DMS53 (cell line): ENCODE measurements at regions not wholly inside any gene's neighbourhood (a gene's known extent, or its start where the extent isn't known, plus 50 kb on each side); places are given as distances from the start of the nearest gene placed in this dataset.

Experiments
- DNase-seq: peaks from one replicate; lab custom pipeline; 2025; lab: John Stamatoyannopoulos, UW

DNA sequence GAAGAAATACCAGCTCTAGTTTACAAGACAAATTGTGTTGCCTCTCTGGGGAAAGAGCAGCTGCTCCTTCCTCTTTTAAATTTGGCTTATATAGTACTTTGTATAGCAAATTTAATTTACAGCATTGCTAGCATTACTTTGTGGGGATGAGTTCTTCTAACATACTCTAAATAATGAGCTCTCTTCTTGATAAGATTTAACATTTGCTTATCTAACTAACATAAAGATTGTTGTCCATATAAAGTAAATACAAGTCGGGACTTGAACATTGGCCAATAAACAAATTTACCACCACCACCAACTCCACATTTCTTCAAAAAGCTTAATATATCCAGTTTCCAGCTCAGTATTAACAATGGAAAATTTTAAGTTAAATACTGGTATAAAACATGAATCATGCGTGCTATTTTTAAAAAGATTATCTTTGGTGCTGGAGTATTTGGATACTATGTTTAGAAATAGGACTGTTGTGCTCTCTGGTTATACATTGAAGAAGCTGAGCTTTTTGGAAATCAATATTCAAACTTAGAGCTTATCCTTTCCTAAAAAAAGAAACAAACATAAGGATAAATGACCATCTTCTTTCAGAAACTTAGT is 1146.9 kb upstream of the GJE1 start:
- DNase-seq, result no peak

DNA sequence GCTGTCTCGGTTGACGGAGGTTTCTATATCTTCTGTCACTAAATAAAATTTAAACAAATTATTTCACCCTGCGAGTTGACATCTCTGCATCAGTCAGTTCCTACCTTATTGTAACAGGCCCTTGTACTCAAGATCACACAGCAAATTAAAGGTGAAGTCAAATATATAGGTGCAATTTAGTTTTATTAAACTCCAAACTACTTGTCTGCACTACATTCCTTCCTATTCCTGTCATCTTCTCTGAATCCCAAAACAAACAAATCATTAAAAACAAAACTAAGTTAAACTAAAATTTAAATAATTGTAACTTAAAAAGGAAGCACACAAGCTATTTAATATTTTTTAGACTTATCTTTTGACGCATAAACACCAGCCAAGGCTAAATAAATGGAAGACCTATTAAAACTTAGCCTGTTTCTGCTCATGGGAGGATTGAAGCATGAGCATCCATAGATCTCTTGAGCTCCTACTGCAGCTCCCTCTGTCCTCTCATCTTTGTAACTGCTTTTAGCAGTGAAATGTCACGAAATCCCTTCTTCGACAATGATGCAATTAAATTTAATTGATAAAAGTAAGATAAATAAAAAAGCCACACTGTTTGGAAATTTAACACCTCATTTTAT is 1152.3 kb upstream of the GJE1 start:
- no peak for DNase-seq

DNA sequence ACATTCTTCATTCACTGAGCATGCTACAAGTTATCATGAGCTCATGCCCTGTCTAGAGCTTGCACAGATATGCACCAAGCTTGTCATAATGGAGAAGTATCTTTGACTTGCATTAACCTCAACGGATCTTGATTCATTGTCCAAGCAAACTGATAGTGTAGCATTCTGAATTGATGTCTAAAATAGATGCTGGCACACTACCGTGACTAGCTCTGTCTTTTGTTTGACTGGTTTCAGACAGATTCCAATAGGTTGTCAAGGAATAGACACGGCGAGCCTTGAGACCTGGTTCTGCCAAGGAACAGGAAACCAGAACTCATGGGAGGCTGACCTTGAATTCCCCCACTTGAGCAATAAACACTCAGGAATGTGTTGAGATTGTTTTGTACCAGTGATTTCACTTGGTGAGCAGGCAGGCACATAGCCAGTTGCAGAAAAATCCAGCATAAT is 1153.1 kb upstream of the GJE1 start:
- no peak for DNase-seq

DNA sequence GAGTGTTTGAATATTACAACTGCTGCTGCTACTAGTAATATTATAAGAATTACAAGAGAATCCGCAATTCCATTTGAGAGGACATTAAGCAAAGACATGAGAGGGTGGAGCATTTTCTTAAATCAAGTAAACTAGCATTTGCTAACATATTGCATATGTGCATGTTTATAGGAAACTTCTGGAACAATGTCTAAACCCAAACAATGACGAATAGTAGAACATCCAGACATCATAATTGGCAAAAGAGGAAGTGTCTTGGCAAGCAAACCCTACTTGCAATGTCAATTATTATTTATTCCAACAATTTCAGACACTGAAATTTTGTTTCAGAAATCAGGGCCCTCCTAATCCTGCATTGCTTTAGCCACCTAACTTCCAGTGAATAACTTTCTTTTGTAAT is 1155.3 kb upstream of the GJE1 start:
- no peak for DNase-seq

DNA sequence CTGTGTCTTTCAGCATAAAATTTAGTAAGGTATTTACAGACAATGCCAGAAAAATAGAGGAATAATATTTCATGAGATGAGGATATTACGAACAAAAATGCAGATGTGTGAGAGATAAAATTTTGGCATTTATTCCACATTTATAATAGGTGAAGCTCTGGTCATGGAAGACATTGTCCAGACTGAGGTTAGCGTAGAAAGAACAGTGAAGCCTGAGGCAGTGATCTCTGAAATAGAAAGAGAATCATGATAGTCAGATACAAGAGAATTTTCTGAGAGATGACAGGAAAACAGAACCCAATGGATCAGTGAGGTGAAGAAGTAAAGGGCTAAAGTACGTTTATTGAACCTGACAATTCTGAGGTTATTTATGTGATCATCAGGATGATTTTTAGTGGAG is 1155.9 kb upstream of the GJE1 start:
- DNase-seq, result no peak

DNA sequence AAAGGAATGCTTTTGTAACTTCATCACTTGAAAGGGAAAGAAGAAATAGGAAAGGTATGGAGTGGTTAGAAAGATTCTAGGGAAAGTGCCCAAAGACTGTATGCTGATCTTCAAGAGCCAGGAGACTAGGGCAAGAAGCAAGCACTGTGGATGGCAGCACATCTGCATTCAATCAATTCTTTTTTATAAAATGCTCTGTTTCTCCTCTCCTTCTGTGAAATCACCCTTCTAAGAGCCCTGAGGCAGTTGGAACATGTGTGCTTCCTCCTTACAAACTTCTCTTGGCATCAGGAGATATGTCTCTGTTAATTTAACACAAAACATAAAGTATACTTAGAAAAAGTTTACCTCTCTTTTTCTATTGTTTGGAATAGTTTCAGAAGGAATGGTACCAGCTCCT is 1162.2 kb upstream of the GJE1 start:
- DNase-seq, result no peak

DNA sequence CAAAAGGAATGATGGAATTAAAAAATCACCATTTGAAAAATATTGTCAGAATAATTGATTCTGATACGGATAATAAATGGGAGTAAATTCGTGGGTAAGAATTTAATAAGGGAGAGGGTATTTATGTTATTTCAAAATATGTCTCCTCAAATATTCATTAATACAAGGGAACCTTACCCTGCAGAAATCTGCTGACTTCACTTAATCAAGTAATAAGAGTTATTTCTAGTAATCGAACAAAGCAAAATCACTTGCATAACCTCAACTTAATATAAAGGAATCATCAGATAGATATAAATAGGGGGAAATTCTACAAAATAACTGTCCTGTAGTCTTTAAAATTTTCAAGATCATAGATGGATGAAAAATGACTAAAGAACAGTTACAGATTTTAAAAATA is 1164.7 kb upstream of the GJE1 start:
- no peak for DNase-seq

DNA sequence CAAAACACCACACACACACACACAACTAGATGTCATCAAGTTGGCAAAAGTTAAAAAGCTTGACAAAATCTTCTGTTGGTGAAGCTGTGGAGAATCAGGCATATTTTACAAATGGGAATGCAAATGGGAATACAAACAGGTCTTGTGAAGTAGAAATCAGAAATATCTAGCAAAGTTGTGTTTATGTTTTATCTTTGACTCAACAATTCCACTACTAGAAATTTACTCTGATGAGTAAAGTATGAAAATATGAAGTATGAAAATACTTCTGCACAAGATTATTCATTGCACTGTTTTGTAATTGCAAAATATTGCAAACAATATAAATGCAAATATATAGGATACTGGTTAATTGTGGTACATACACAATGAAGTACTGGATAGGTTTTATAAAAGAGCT is 1166.0 kb upstream of the GJE1 start:
- DNase-seq, result no peak

DNA sequence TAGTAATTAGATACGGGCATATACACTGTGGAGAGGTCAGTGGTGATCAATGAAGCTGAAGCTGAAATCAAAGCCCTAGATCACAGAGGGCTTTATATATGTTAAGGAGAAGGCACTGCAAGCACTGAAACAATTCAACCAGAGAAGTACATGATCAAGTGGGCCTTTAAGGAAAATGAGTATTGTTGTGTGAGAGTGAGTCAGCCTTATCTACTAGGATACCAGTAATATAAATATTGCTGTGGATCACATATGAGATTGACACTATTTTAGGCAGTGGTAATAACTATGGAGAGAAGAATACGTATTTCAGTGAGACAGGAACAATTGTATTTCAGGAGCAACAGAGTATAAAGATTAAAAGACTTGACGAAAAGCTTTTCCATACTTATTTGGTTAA is 1172.2 kb upstream of the GJE1 start:
- peak; percentile 33 for DNase-seq

DNA sequence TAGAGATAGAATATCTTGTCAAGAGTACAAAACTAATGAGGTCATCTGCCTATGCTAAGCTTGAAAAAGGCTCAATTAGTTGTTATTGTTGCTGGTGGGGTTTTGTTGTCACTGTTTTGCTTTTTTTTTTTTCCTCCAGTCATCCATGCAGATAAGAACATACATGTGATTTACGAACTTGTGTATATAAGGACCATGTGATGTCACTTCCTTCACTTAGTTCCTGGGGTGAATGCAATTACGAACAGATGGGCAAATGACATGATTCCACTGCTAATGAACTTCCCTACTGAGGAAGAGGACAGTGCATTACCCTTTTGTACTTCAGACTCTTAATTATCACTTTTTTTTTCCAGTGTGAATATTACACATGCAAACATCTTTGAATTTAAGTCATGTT is 1175.3 kb upstream of the GJE1 start:
- no peak for DNase-seq

DNA sequence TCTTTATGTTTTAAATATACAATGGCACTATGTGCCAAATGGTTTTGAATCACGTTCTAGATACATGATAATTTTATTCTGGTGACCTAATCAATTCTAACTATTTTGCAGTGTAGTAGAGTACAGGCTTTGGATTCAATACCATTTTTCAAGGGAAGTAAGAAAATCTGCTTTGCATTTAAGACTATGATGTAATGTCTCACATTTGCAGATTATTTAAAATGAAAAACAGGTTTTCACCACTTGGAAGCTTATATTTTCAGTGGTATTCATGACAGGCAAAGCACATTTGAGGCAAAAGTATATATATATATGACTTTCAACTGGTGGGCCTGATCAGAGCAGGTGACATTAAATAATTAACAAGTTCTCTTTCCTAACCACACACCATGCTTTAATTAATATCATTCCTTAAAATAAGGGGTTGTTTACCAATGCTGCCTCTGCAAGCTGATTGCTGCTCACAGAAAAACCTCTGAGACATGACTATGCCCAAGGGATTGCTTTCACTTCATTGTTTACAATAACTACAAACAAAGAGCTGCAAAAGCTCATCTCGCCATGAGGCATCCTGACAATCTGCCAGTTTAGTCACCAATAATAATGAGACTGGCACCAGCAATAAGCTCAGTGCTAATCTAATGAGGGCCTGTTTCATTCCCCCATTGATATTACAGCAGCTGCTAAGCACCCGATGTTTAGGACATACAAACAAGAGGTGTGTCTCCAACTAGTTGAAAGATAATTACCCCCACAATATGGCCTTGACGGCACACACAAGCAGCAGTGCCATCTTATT is 1176.0 kb upstream of the GJE1 start:
- peak; percentile 50 for DNase-seq

DNA sequence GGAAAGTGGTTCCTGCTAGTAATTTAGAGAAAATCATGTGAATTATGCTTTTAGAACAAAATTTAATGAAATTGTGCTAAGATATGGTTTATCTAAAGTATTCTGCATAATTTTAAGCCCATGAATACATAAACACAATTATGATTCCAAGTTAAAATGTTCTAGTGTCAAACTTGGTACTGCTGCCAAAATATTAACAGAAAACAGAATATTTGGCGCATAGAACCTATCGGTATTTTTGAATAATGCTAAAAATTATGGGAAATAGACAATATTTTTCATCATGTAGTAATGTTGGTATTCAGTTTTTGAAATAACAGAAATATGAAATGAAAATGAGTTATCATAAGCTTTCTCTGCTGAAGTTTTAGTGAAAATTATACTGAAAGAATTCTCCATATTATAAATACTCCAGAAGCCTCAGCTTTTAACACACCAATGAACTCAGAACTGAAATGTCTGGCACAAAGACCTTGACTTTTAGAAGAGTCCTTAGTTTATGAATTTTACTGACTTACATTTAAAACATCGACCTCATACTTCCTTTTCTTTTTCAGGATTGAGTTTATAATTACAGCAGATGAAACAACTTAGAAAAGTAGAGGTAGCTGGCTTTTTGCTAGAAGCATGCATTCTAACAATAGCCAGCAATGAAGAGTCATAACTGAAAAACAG is 1192.3 kb upstream of the GJE1 start:
- DNase-seq, result no peak

DNA sequence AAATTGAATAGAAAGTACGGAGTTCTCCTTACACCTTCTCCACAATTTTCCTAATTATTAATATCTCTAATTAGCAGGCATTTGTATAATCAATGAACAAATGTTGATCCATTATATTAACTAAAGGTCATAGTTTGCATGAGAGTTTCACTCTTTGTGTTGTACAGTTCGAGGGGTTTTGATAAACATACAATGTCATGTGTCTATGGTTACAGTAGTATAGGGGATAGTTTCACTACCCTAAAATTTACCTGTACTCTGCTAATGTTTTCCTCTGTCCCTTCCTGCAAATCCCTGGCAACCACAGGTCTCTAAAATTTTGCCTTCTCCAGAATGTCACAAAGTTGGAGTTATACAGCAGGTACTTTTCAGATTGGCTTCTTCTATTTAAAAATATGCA is 1199.8 kb upstream of the GJE1 start:
- no peak for DNase-seq

DNA sequence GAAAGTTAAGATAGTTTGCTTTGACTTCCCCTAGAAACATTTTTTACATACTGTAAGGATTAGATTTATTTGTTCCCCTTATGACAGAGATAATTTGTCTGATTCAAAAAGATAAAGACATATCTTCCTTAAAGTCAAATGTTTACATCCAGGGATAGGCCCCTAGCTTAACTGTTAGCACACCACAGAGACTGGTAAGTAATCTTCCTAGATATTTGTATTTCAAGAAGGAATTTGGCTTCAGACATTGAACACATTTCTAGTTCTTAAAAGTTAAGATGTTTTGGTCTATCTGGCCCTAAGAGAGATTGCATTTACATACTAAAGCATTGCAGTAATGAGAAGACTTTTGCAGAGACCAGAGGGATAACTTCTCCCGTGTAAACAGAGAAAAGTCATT is 1201.1 kb upstream of the GJE1 start:
- DNase-seq, result no peak

DNA sequence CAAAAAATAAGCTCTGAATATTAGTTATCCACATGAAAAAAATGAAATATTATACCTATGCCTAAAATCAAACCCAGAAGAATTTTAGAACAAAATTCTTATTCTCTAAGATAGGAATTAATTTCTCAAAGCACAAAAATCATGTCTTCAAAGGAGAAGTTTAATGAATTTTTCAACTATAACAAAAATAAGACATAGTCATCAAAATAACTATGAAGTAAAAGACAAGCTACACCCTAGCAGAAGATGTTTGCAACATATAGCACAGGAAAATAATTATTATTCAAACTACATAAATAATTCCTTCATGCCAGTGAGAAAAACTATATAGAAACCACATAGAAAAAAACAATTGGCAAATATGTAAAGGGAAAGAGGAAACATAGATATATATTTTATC is 1203.6 kb upstream of the GJE1 start:
- DNase-seq, result no peak

DNA sequence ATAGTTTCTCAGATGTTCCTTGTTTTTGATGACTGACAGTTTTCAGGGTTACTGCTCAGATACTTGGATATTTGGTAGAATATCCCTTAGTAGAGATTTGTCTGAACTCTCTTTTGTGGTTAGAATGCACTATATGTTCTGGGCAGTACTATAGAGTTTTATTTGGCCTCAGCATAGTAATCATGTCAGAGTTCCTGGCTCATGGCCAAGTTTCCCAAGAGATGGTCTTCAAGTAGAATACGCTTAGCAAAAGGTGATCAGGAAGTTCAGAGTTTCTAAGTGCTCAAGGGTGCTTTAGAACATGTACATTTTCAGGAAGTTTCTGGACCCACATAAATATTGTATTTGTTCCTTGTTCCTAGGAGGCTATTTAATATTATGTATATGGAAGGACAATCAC is 1209.7 kb upstream of the GJE1 start:
- no peak for DNase-seq

DNA sequence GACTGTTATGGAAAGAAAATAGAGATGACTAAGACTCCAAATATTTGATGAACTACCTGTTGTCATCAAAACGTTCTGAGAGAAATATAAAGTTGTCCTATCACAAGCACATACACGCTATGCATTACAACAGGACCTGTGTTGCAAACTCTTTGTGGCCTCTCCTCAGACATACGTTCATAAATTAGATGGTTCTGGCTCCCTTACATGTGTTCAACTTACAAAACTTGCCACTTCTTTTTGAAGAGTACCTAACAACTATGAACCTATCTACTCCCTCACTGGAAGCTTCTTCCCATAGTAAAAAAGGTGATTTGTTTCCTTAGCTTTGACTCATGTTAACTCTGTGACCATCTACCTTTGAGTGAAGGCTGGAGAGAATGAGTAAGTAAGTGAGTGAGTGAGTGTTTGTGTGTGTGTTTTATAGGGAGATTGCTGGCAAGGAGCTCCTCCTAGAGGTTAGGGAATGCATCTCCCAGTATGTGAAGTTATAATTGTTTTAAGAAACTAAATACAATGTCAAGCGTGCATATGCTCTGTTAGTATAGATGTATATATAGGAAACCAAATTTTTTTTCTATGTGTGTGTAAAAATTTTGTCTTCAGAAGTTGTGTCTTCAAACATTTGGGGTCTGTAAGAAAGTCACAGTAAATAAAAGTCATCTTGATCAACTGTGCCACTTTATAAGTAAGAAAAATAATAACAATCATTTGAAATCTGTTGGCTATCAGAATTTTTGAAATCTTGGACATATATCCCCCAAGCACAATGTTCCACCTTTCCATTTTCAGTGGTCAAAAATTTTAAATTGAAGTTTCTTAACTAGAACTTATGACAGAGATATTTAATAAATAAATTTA is 1211.1 kb upstream of the GJE1 start:
- DNase-seq, result peak; percentile 76

DNA sequence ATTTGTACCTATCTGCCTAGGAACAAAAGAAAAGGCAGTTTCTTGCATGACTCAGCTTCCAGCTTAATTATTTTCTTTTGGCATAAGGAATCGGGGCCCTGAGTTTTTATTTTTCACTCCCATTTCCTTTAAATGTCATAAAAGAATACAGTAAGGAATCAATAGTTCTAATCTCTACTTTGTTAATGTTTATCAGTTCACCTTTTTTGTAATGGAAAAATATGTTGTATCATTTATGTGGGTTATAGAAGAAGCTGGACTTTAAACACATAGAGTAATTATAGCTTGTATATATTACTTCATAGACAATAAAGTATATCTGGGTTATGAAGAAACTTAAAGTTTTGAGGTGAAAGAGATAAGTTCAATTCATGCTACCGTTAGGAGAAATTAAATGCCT is 1214.8 kb upstream of the GJE1 start:
- DNase-seq, result no peak

DNA sequence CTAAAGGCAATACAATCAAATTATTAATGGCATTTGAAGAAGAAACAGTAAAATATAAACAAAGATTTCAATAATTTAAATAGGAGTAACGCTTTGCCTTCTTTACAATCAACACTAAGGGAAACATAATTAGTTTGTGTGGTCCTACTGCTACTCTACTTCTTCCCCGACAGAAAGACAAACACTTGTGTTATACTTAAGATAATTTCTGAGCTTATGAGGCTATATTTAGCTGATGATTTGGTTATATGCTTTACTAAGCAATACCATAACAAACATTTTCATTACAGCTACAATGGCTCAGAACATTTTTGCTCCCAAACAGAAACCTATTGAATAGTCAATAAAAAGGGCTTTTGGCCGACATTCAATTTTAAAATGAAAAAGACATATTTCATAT is 1217.2 kb upstream of the GJE1 start:
- DNase-seq, result peak; percentile 8

DNA sequence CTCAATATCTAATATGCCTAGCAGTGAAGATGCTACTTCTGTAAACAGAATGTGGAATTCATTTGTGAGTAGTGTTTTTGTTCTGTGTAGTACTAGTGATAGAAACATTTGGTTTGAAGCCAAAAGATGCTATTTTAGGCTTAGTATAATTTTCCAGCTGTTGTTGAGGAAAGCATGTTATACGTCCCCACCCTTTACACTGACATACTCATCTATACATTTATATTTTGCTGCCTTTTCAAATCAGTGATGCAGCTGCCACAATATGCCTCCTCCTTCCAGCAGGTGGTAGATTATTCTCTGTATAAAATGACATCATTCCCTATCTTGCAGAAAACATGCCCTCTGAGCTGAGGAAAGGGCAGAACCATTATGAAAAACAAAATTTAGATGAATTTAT is 1217.6 kb upstream of the GJE1 start:
- DNase-seq, result peak; percentile 52

DNA sequence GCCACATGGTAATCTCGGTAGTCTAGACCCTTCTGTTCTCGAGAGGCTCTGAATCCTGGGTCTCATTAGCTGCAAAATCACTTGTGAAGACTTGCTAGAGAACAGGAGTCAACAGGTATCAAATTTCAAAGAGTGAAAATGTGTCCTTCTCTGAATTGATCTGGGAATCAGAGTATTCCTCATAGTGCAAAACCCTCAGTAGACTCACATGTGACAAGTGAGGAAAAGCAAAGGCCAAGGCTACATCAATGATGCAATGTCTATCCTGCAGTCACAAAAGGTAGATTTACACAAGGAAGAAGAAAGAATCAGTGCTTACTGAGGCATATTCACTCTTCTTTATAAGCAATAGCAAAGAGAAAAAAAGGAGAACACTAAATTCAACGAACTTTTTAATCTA is 1220.0 kb upstream of the GJE1 start:
- DNase-seq, result peak; percentile 7

DNA sequence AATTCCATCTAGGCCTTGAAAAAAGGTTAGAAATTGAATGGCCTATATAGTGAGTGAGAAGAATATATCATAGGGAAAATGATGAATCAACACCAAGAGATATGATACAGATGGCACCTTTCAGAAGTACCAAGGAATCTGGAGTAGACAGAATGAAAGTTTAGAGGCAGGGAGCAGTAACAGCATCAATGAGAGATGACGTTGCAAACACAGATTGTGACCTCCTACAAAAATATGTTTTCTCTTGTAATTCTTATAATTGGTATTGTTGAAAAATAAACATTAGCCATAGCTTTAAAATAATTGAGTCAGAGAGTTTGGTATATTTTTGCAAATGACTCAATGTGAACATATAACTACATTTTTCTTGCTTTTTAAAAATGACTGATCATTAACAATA is 1223.1 kb upstream of the GJE1 start:
- no peak for DNase-seq
